H1 (cell line): ENCODE measurements at regions not wholly inside any gene's neighbourhood (a gene's known extent, or its start where the extent isn't known, plus 50 kb on each side); places are given as distances from the start of the nearest gene placed in this dataset.

Source experiments
- CBX5 ChIP-seq: fragments of 300-800, 300-1000 bp; sonication (generic); IDR thresholded peaks from 2 replicates; pipeline ENCODE4 v1.7.1; 2016; ENCODE audit warnings: antibody characterized with exemption, low read length, low read depth
- NANOG ChIP-seq: IDR thresholded peaks from 2 replicates; pipeline ENCODE4 v1.6.1; 2011; ENCODE audit warnings: low read length, low read depth, mild to moderate bottlenecking, inconsistent platforms; ENCODE audit not compliant: insufficient read depth, poor library complexity, severe bottlenecking
- TF ChIP-seq, protein P1 (sequence below): fragments of 300-600 bp; sonication (generic); IDR thresholded peaks from 2 replicates; pipeline ENCODE4 v1.7.1; 2012; ENCODE audit warnings: low read length, moderate library complexity, mild to moderate bottlenecking, inconsistent platforms; ENCODE audit not compliant: insufficient replicate concordance

DNA sequence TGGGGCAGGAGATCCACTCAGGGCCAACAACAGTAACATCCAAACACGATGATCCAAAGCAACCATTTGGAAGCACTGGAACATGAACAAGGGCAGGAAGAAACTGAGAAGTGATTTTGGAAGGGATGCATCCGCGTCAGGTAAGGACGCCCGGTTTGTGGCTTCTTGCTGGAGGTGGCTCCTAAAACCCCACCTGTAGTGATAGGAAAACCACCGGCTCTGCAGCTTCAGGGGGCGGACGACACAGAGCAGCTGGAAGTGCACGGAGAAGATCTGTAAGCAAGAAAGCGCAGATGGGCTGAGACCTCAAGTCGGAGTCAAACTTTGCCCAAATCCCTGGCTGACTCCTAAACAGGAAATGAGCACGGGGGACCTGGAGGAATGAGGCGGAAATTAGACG lies 1066.1 kb downstream of the BRD1 start (continued):
- TF ChIP-seq, protein P1, sequence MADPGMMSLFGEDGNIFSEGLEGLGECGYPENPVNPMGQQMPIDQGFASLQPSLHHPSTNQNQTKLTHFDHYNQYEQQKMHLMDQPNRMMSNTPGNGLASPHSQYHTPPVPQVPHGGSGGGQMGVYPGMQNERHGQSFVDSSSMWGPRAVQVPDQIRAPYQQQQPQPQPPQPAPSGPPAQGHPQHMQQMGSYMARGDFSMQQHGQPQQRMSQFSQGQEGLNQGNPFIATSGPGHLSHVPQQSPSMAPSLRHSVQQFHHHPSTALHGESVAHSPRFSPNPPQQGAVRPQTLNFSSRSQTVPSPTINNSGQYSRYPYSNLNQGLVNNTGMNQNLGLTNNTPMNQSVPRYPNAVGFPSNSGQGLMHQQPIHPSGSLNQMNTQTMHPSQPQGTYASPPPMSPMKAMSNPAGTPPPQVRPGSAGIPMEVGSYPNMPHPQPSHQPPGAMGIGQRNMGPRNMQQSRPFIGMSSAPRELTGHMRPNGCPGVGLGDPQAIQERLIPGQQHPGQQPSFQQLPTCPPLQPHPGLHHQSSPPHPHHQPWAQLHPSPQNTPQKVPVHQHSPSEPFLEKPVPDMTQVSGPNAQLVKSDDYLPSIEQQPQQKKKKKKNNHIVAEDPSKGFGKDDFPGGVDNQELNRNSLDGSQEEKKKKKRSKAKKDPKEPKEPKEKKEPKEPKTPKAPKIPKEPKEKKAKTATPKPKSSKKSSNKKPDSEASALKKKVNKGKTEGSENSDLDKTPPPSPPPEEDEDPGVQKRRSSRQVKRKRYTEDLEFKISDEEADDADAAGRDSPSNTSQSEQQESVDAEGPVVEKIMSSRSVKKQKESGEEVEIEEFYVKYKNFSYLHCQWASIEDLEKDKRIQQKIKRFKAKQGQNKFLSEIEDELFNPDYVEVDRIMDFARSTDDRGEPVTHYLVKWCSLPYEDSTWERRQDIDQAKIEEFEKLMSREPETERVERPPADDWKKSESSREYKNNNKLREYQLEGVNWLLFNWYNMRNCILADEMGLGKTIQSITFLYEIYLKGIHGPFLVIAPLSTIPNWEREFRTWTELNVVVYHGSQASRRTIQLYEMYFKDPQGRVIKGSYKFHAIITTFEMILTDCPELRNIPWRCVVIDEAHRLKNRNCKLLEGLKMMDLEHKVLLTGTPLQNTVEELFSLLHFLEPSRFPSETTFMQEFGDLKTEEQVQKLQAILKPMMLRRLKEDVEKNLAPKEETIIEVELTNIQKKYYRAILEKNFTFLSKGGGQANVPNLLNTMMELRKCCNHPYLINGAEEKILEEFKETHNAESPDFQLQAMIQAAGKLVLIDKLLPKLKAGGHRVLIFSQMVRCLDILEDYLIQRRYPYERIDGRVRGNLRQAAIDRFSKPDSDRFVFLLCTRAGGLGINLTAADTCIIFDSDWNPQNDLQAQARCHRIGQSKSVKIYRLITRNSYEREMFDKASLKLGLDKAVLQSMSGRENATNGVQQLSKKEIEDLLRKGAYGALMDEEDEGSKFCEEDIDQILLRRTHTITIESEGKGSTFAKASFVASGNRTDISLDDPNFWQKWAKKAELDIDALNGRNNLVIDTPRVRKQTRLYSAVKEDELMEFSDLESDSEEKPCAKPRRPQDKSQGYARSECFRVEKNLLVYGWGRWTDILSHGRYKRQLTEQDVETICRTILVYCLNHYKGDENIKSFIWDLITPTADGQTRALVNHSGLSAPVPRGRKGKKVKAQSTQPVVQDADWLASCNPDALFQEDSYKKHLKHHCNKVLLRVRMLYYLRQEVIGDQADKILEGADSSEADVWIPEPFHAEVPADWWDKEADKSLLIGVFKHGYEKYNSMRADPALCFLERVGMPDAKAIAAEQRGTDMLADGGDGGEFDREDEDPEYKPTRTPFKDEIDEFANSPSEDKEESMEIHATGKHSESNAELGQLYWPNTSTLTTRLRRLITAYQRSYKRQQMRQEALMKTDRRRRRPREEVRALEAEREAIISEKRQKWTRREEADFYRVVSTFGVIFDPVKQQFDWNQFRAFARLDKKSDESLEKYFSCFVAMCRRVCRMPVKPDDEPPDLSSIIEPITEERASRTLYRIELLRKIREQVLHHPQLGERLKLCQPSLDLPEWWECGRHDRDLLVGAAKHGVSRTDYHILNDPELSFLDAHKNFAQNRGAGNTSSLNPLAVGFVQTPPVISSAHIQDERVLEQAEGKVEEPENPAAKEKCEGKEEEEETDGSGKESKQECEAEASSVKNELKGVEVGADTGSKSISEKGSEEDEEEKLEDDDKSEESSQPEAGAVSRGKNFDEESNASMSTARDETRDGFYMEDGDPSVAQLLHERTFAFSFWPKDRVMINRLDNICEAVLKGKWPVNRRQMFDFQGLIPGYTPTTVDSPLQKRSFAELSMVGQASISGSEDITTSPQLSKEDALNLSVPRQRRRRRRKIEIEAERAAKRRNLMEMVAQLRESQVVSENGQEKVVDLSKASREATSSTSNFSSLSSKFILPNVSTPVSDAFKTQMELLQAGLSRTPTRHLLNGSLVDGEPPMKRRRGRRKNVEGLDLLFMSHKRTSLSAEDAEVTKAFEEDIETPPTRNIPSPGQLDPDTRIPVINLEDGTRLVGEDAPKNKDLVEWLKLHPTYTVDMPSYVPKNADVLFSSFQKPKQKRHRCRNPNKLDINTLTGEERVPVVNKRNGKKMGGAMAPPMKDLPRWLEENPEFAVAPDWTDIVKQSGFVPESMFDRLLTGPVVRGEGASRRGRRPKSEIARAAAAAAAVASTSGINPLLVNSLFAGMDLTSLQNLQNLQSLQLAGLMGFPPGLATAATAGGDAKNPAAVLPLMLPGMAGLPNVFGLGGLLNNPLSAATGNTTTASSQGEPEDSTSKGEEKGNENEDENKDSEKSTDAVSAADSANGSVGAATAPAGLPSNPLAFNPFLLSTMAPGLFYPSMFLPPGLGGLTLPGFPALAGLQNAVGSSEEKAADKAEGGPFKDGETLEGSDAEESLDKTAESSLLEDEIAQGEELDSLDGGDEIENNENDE: no peak
- TF ChIP-seq CBX5: no peak
- TF ChIP-seq NANOG: no peak
